Stimulated activated CD8-positive, alpha-beta memory T cell treated with anti-CD3 and anti-CD28 coated beads, Interleukin-2, amount 100 ng/mL, for 1 hour (primary cell): ENCODE measurements at regions not wholly inside any gene's neighbourhood (a gene's known extent, or its start where the extent isn't known, plus 50 kb on each side); places are given as distances from the start of the nearest gene placed in this dataset.
"Not testable (repeated sequence)": the region's sequence is repeated elsewhere in the genome, so short reads cannot be mapped to it uniquely, and the experiment has no call there.

Source experiments
- DNase-seq, 2 donors: peaks; one replicate each; pipeline ENCODE4 v3.0.0-alpha.2; 2020; ENCODE audit warnings: low read depth in 2 of 2

DNA sequence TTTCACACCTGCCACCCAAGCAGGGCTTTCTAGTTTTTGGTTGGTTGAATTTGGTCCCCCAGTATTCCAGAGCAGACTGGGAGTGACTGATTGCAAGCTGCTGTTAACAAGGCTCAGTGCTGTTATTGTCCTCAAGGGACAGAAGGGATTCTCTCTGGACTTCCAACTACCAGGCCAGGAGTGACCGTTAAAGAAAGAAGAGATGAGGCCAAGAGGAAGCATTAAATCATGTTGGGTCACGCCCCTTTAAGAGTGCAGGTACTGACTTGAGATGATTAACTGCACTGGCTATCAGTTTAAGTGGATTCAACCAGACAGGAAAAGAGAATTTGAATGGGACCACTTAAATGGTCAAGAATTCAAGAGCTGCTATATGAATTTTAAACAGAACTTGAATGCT is 220.8 kb upstream of the PCSK5 start:
- no peak for DNase-seq

- DNase-seq, result no peak
Observed at GRCh38 chr9:75671354-75671753, 219.1 kb upstream of the PCSK5 start.

DNA sequence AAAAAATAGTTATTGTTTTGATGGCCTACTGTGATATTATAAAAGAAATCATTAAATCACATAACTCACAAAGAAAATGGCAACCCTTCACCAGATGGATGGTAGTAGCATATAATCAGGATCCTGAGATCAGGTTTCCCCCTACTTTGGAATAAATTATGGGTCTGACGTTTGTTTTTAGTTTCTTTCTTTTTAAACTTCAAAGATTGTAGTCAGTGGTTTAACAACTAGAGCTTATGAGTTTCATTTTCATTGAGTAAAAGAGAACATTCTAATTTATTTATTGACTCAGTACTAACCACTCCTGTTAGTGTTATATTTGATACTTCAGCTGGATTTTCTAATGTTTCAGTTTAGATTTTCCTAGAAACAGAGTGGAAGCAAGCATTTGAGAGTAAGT is 218.0 kb upstream of the PCSK5 start:
- DNase-seq, result no peak

- DNase-seq, result no peak
Observed at GRCh38 chr9:75683591-75683990, 206.9 kb upstream of the PCSK5 start.

DNA sequence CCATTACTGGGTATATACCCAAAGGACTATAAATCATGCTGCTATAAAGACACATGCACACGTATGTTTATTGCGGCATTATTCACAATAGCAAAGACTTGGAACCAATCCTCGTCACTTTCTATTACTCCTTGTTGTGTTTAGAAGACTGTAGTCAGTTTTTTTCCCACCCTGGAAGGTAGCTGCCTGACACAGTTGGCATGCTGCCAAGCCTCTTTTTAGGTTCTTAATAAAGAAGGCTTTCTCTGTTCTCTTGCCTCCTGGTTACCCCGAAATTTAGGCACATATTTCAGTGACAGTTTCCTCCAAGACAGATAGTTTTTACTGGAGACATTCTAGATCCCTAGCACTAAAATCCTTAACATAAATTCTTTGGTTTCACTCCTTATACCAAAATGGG is 205.4 kb upstream of the PCSK5 start:
- no peak for DNase-seq

DNA sequence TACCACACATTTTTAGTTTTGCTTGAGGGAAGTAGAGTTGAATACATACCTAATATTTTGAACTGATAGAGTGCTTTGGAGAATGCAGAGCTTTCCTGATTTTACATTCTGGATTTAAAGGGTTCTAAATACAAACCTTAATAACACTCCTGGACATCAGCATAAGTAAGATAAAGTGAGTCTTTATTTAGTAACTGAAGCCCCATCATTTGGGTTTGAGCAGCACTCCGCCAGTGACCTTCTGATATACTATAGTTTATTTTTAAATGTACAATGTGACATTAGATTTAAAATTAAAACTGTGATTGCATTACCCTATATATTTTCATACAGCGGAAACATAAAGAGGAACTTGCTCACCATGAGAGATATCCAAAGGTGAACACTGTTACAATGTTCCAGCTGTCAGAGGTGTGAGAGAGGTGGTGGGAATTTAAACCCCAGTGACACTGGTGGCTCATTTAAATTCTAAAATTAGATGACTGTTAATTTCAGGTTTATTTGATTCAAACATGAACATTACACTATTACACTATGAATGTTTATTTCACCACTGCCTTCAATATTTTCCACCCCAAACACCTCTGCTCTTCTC is 203.0 kb upstream of the PCSK5 start:
- DNase-seq, result no peak

DNA sequence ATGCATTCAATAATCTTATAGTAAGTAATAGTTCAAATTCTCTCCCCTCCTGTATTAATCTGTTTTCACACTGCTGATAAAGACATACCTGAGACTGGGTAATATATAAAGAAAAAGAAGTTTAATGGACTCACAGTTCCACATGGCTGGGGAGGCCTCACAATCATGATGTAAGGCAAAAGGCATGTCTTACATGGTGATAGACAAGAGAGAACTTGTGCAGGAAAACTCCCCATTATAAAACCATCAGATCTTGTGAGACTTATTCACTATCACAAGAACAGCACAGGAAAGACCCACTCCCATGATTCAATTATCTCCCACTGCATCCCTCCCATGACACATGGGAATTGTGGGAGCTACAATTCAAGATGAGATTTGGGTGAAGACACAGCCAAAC is 199.9 kb upstream of the PCSK5 start:
- DNase-seq, result not testable (repeated sequence)

- no peak for DNase-seq
Observed at GRCh38 chr9:75691408-75691807, 199.1 kb upstream of the PCSK5 start.

GRCh38 chr9:75692309-75692708 is 198.2 kb upstream of the PCSK5 start:
- no peak for DNase-seq

GRCh38 chr9:75695921-75696320 is 194.6 kb upstream of the PCSK5 start:
- no peak for DNase-seq

DNA sequence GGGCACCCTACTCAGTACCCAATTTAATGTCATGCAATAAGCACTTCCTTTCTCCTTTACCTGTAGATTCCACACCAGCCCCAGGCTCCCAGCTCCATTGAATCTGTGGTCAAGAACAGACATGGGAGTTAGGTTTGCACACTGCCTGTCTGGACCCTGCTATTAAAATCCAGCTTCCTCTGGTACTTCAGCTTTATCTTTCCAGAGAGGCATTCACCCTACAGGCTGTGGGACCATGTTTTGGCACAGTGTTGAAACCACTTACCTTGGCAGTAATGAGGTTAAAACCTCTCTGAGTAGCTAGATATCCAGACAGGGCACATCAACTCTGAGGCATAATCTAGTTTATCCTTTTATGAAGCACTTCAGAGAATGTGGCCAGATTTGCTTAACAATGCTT is 191.5 kb upstream of the PCSK5 start:
- no peak for DNase-seq

DNA sequence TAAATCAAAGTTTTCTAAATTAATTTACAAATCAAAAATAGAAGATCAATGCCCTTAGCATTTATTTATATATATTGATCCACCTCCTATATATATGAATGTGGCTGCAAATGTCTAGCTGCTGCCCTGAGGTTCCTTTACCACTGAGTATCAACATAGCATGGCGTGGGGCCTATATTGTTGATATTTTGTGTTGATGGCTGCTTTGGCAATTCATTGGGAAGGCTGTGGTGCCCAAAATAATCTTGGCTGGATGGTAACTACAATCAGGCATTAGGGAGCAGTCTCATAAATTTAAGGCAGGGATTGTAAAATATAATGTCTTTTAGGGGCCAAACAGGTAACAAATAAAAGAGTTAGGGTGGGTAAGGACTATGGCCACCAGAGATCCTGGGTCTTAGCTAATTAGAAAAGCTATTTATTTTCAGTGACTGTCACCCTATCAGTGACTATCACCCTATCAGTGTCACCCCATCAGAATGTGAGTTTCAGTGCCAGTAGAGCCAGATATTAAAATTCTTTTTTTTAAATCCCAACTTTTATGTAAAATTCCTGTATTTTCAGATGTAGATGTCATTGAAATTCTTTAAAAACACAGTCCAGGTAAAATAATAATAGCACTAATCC is 190.7 kb upstream of the PCSK5 start:
- DNase-seq, result no peak

DNA sequence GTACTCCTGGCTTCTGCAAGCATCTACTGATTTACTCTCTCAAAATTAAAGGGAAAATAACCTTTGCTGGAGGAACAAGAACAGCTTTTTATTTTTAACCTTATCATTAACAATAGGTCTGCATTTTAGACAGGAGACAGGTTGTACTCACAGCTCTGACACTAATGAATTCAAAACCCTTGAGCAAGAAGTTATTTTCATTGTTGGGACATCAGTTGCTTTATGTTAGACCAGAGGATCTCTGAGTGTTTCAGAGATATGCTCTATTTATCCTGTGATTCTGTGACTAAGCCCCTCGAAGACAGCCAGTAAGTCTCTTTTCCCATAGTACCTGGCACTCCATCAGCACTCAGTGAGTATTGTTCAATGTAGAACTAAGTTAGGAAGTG is 190.2 kb upstream of the PCSK5 start:
- no peak for DNase-seq

GRCh38 chr9:75707191-75707590 is 183.3 kb upstream of the PCSK5 start:
- DNase-seq, result no peak

GRCh38 chr9:75709698-75710097 is 180.8 kb upstream of the PCSK5 start:
- DNase-seq, result no peak

GRCh38 chr9:75712700-75713099 is 177.8 kb upstream of the PCSK5 start:
- DNase-seq, result no peak

GRCh38 chr9:75713335-75713734 is 177.1 kb upstream of the PCSK5 start:
- no peak for DNase-seq

DNA sequence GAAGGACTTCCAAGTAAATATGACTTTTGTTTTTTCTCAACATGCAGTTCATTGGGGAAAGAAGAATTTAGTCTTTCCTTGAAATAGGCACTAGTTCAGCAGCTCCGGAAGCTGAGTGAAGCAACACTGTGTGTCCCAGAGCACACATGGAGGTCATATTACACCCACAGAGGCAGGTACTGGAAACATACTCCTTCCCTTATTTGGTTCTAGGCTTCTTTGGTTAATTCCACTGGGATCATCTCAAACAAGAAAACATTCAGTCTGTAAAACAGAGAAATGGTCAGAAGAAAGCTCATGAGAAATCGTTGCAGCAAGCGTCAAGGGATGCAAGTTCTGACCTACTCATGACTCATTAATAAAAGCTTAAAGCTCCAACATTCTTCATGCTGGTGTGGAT is 175.1 kb upstream of the PCSK5 start:
- no peak for DNase-seq

- DNase-seq, result no peak
Observed at GRCh38 chr9:75718677-75719076, 171.8 kb upstream of the PCSK5 start.

- DNase-seq, result no peak
Observed at GRCh38 chr9:75728391-75728790, 162.1 kb upstream of the PCSK5 start.

DNA sequence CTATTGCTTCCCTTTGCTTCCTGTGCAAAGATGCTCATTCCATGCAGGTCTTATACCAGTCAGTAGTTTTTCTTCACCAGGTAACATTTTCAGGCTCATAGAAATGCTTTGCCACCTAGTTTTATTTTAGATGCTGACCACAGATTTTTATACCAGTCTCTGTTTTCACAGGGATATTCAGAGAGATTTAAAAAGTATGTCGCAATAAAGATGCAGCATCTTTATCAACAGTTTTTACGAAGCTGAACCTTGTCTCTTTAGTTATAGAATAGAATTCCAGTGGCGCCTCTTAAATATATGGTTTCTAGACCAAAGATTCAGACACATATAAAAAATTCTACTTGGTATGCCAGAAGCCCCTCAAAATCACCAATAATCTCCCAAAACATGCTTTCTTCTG is 155.7 kb upstream of the PCSK5 start:
- DNase-seq, result no peak

GRCh38 chr9:75739884-75740611 is 150.4 kb upstream of the PCSK5 start:
- no peak for DNase-seq

- DNase-seq, result no peak
Observed at GRCh38 chr9:75743855-75744254, 146.6 kb upstream of the PCSK5 start.
